HG03469 (cell line): ENCODE measurements at regions not wholly inside any gene's neighbourhood (a gene's known extent, or its start where the extent isn't known, plus 50 kb on each side); places are given as distances from the start of the nearest gene placed in this dataset.

Source experiments
- ATAC-seq: cut with Tn5 transposase; IDR thresholded peaks from one replicate; pipeline ENCODE4 v1.9.1; 2021; ENCODE audit warnings: mild to moderate bottlenecking, moderate library complexity, moderate number of reproducible peaks; ENCODE audit not compliant: unreplicated experiment

- ATAC-seq: no peak
These were observed 394.0 kb upstream of the HSFY2 start for GRCh38 chrY:19167319-19168201.

DNA sequence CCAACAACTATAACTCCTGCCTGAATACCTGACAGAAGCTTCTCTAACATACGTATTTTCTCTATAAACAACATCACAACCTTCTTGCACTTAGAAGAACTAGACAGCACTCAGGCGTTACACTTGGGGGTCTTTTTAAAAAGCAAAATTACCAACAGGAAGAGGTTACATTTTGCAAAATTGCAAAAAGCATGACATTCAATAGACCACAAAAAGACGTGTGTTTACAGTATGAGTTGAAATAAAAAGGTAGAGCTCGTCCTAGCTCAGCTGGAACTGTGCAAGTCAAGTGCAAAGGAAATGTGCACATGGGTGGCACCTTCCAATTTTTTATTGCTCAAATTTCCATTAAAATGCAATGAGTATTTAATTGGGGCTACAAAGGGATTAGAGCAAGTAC lies 375.2 kb upstream of the HSFY2 start:
- no peak for ATAC-seq

- ATAC-seq: no peak
These were observed 372.8 kb upstream of the HSFY2 start for GRCh38 chrY:19146296-19146695.

DNA sequence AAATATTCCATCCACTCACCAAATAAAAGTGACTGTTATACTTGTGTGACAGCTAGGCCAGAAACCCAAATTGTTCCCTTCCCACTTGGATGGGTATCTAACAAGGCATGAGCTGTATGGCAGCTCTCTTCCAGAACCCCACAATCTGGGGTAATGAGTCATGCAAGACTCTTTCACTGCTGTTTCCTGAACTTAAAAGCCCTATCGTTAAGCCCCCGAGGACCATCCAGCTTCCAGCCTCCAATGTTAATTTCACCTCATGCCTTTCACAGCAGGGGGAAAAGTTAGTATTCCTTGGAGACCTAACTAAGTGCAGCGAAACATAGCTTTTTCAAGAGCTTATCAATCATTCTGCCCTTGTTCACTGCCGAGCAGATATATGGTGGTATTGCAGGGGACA lies 368.6 kb upstream of the HSFY2 start:
- ATAC-seq: no peak

DNA sequence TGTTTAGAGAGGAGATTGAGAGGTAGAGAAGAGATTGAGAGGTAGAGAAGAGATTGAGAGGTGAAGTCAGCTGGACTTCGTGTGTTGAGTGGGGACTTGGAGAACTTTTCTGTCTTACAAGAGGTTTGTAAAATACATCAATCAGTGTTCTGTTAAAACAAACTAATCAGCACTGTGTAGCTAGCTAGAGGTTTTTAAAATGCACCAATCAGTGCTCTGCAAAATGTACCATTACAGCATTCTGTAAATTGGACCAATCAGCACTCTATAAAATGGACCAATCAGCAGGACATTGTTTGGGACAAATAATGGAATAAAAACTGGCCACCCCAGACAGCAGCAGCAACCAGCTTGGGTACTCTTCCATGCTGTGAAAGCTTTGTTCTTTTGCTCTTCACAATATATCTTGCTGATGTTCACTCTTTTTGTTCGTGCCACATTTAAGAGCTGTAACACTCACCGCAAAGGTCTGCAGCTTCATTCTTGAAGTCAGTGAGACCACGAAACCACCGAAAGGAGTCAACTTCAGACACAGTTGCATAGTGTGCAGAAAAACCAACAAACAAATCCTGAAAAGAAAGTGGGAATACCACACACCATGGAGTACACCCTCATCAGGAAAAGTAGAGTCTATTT lies 366.9 kb upstream of the HSFY2 start:
- no peak for ATAC-seq

DNA sequence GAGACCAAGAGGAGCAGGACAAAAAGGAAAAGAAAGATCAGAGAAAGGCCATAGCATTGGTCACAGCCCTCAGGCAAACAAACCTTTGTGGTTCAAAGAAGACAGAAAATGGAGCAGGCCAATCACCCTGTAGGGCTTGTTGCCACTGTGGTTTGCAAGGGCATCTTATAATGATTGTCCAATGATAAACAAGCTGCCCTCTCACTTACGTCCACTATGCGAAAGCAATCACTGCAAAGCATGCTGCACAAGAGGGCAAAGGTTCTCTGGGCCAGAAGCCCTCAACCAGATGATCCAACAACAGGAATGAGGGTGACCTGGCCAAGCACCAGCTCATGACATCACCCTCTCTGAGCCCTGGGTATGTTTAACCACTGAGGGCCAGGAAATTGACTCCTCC lies 360.9 kb upstream of the HSFY2 start:
- no peak for ATAC-seq

DNA sequence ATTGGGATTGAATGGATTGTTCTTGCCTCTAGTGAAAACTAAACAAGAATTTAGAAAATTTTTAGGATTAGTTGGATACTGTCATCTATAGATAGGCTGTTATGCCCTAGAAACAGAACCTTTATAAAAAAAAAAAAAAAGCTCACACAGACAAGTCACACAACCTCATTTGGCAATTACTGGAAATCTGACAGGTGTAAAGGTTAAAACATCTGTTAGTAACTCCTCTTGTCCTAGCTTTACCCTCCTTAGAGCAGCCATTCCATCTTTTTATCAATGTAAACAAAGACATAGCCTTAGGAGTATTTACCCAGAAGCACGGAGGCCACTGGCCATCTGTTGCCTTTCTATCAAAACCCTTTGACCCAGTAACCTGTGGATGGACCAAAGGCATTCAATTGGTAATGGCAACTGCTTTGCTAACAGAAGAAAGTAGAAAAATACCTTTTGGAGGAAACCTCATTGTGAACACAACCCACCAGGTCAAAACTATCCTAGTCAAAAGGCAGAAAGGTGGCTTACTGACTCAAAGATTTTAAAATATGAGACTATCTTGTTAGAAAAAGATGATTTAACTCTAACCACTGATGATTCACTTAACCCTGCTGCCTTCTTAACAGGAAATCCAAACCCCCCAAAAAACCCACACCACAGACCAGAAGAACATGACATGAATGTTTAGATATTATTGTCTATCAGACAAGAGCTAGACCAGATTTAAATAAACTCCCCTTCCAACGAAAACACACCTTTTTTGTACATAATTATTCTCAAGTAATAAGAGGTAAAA lies 357.2 kb upstream of the HSFY2 start:
- no peak for ATAC-seq

GRCh38 chrY:19126889-19127288 lies 353.4 kb upstream of the HSFY2 start:
- no peak for ATAC-seq

GRCh38 chrY:19124609-19125008 lies 351.1 kb upstream of the HSFY2 start:
- no peak for ATAC-seq

- ATAC-seq: no peak
These were observed 348.9 kb upstream of the HSFY2 start for GRCh38 chrY:19122450-19122849.

- ATAC-seq: no peak
These were observed 324.8 kb upstream of the HSFY2 start for GRCh38 chrY:19098349-19098748.

GRCh38 chrY:19095460-19095859 lies 321.9 kb upstream of the HSFY2 start:
- no peak for ATAC-seq

- ATAC-seq: no peak
These were observed 309.5 kb upstream of the HSFY2 start for GRCh38 chrY:19083006-19083405.

- no peak for ATAC-seq
These were observed 304.2 kb upstream of the HSFY2 start for GRCh38 chrY:19077698-19078113.

- ATAC-seq: no peak
These were observed 303.5 kb upstream of the HSFY2 start for GRCh38 chrY:19076846-19077697.

DNA sequence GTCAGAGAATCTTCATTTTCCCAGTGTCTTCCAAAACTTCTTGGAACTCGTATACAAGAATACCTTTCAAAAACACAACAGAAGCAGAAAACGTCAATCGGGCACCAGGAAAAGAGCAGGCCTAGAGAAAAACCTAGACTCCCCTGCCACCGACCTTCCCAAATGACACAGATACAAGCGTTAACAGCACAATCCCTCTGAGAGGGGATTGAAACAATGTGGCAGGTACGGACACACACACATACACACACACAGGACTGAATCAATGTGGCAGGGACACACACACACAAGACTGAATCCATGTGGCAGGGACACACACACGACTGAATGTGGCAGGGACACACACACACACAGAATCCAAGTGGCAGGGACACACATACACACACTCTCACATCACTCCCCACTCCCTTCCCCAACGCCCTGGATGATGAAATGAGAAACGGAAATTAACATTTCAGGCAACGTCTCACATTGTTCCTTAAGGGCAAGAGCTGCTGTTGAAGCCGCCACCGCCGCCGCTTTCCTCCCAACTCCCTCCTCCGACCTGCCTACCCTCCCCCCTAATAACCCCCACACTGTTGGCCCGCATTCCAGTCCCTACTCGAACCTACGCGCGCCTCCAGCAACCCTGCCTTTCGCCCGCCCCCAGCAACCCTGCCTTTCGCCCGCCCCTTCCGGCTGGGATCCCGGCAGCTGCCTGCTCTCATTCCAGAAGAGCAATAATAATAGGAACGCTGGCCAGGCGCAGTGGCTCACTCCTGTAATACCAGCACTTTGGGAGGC lies 302.1 kb upstream of the HSFY2 start:
- ATAC-seq: no peak

DNA sequence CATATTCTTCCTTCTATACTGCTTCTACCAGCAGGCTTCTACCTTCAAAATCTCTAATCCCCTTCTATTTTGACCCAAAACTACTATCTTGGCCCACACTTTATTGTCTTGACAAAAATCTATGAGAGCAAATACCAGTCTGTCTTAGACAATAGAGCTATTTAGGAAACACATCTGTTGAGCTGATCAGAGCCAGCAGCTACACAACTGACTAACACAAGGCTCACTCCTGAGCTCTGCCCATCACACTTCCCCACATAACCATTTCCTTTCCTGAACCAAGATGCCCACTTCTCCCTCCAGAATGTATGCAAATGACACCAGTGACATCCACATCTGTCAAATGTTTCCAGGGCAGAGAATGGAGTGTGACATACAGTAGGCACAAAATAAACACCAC lies 293.9 kb upstream of the HSFY2 start:
- no peak for ATAC-seq

GRCh38 chrY:19066447-19067190 lies 293.1 kb upstream of the HSFY2 start:
- ATAC-seq: no peak

DNA sequence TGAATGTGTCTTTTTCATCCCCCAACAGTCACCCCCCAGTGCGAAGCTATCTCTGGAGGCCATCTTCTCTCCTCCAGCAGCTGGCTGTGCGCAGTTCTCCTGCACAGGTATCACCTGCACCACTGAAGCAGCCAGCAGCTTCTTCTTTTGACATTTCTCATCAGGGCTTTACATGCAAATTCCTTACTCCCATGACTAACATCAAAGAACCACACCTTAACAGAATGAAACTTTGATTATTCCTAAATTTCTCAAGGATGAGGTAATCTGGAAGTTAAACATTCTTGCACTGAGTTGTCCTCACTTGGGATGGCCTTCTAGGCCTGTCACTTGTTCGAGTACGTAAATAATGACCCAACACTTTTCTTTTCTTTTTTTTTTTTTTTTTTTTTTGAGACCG lies 291.6 kb upstream of the HSFY2 start:
- no peak for ATAC-seq
